Activated CD4-positive, alpha-beta T cell treated with anti-CD3 and anti-CD28 coated beads, Interleukin-2, amount 10 ng/mL, durations not matched to agents 7 days and 5 days (primary cell): ENCODE measurements at regions not wholly inside any gene's neighbourhood (a gene's known extent, or its start where the extent isn't known, plus 50 kb on each side); places are given as distances from the start of the nearest gene placed in this dataset.
"Not testable (repeated sequence)": the region's sequence is repeated elsewhere in the genome, so short reads cannot be mapped to it uniquely, and the experiment has no call there.

Experiments used
- CTCF ChIA-PET: fragments of 350-600 bp; sonication (Branson Sonifier 250); formaldehyde crosslinking; loops from one replicate; lab custom pipeline; 2021; ENCODE audit warnings: antibody characterized with exemption; lab: Charles Lee
- POLR2A ChIA-PET: fragments of 350-600 bp; sonication (Branson Sonifier 250); formaldehyde crosslinking; loops from one replicate; lab custom pipeline; 2021; ENCODE audit warnings: antibody characterized with exemption; lab: Charles Lee
- DNase-seq: peaks from one replicate; pipeline ENCODE4 v3.0.0-alpha.2; 2020
- H3K27ac Mint-ChIP-seq: one replicate; pipeline ENCODE4 v1.8.0; 2021; ENCODE audit warnings: mild to moderate bottlenecking, moderate library complexity, mixed read lengths
- H3K27me3 Mint-ChIP-seq: one replicate; pipeline ENCODE4 v1.8.0; 2021; ENCODE audit warnings: mixed read lengths
- H3K36me3 Mint-ChIP-seq: one replicate; pipeline ENCODE4 v1.8.0; 2021; ENCODE audit warnings: low read depth, mixed read lengths
- H3K4me1 Mint-ChIP-seq: one replicate; pipeline ENCODE4 v1.8.0; 2021; ENCODE audit warnings: mixed read lengths
- H3K4me3 Mint-ChIP-seq: one replicate; pipeline ENCODE4 v1.8.0; 2021; ENCODE audit warnings: mild to moderate bottlenecking, moderate library complexity, mixed read lengths
- H3K9me3 Mint-ChIP-seq: one replicate; pipeline ENCODE4 v1.8.0; 2021; ENCODE audit warnings: mixed read lengths

DNA sequence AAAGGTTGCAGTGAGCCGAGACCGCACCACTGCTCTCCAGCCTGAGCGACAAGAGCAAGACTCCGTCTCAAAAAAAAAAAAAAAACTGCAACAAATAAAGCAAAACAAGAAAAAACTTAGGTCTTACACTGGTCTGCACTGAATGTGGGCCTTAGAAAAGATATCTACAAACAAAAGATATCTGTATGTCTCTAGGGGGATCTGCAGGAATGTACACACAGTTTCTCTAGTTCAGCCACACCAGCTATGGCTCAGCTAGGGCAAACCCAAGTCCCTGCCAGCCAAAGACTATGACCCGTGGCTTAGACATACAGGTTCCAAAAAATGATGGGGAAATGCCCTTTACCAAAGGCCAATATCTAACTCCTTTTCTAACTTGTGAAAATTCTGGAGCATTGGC lies 202.4 kb upstream of the KAZN start:
- Mint-ChIP-seq H3K4me3 (no peak overlapping the region), H3K27me3 (peaks cover 4% of the 10 kb centered on the region), H3K4me1 (no peaks in the 10 kb centered on the region), H3K27ac (no peak overlapping the region), H3K36me3 (no peaks in the 10 kb centered on the region), H3K9me3 (no peaks in the 10 kb centered on the region)
- POLR2A ChIA-PET, result no interaction called here
- CTCF ChIA-PET, result no interaction called here
- DNase-seq, result no peak

DNA sequence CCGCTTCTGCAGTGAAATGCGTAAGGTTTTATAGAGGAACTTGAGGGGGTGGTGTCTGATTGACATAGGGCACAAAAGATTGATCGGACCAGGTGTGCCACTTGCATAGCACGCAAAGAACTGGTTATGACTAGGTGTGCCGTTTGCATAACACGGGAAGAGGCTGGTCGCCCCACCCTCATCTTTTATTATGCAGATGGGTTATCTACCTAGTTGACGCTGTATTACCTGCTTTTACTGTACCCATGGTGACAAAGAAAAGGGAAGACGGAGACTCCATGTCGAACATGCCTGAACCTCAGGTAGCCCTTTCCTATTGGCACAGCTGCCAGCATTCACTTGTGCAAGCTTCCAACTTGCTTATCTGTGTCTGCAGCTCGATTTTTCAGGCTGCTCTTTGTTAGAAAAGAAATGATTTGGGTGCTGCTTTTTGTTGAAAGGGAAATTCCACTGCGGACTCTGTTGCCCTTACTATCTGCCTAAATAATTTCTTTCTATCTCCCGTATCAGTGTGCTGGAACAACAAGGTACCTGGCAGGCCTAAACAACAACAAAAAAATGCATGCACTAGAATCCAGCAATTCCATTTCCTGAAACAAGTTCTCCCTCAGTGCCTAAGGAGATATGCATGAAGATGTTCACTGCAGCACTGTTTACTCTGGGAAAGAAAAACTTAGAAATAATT lies 194.4 kb upstream of the KAZN start:
- POLR2A ChIA-PET, result no interaction called here
- no peaks in the 10 kb centered on the region for H3K36me3 Mint-ChIP-seq
- H3K9me3 Mint-ChIP-seq, result no peaks in the 10 kb centered on the region
- no peak for DNase-seq
- H3K27me3 Mint-ChIP-seq, result peaks cover 4% of the 10 kb centered on the region
- CTCF ChIA-PET, result no interaction called here
- H3K27ac Mint-ChIP-seq, result no peak overlapping the region
- H3K4me1 Mint-ChIP-seq, result no peaks in the 10 kb centered on the region
- no peak overlapping the region for H3K4me3 Mint-ChIP-seq

DNA sequence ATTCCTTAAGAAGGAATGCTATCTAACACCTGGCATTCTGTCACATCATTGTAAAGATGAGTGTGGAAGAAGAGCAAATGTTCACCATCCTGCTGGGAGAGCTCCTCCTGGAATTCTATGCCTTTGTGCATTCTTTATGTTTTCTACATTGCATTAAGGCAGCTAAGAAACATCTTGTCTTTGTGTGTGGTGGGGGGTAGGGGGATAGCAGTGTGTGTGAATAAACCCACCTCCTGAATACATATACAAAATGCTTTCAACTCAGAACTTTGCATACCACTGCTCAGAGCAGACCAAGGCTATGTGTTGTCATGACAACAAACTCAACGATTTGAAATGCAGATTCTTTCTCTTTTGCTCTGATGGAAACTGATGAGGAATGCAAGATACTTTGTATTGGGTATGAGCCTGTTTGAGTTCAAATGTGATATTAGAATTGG lies 193.6 kb upstream of the KAZN start:
- no peak overlapping the region for H3K4me3 Mint-ChIP-seq
- POLR2A ChIA-PET, result no interaction called here
- H3K9me3 Mint-ChIP-seq, result no peaks in the 10 kb centered on the region
- no peak overlapping the region for H3K27ac Mint-ChIP-seq
- H3K36me3 Mint-ChIP-seq, result no peaks in the 10 kb centered on the region
- no peaks in the 10 kb centered on the region for H3K4me1 Mint-ChIP-seq
- DNase-seq, result no peak
- CTCF ChIA-PET, result no interaction called here
- H3K27me3 Mint-ChIP-seq, result peaks cover 4% of the 10 kb centered on the region

DNA sequence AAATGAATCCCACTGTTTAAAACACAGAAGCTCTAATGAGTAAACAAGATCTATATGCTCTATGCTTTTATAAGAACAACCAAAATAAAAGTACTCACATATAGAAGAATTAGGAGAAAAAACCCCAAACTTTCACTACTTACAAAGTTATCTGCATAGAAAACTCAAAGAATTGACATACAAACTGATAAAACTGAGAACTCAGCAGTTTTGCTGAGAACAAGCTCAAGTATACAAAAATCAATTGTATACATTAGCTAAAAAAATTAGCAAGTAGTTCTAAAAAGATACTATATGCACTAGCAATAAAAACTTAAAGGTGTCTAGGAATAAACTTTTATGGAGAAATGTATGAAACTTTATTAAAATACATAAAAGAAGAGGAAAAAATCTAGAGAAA lies 186.2 kb upstream of the KAZN start:
- H3K27ac Mint-ChIP-seq, result no peak overlapping the region
- H3K36me3 Mint-ChIP-seq, result no peaks in the 10 kb centered on the region
- no peak for DNase-seq
- no peak overlapping the region for H3K4me3 Mint-ChIP-seq
- no peaks in the 10 kb centered on the region for H3K27me3 Mint-ChIP-seq
- no peaks in the 10 kb centered on the region for H3K4me1 Mint-ChIP-seq
- POLR2A ChIA-PET, result no interaction called here
- no peaks in the 10 kb centered on the region for H3K9me3 Mint-ChIP-seq
- CTCF ChIA-PET, result no interaction called here

DNA sequence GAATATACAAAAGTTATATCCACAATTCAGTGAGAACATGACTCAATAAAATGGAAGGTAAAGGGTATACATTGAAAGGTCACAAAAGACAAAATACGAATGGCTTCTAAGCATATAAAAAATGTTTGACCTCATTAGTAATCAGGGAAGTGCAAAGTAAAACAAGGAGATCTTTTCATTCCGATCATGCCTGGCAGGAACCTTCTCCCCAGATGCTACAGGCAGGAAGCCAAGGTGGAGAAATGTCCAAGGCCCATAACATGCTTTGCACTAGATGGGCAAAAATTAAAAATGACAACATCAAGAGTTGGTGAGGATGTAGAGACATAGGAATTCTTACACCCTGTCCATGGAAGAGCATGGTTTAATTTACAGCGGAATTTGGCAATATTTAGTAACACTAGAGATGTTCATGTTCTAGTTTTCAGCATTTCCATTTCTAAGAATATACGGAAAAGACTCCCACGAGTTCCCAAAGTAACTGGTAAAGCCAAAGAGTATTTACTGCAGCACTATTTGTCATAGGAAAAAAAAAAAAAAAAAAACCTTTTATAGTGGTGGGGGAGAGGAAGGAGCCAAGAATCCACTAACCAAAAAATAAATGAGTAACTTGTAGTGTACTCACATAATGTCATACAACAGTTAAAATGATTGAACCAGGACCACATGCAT lies 184.5 kb upstream of the KAZN start:
- ChIA-PET POLR2A (no interaction called here), CTCF (no interaction called here)
- H3K36me3 Mint-ChIP-seq, result no peaks in the 10 kb centered on the region
- H3K27me3 Mint-ChIP-seq, result no peaks in the 10 kb centered on the region
- no peak overlapping the region for H3K4me3 Mint-ChIP-seq
- no peaks in the 10 kb centered on the region for H3K4me1 Mint-ChIP-seq
- DNase-seq, result no peak
- H3K9me3 Mint-ChIP-seq, result no peaks in the 10 kb centered on the region
- no peak overlapping the region for H3K27ac Mint-ChIP-seq

DNA sequence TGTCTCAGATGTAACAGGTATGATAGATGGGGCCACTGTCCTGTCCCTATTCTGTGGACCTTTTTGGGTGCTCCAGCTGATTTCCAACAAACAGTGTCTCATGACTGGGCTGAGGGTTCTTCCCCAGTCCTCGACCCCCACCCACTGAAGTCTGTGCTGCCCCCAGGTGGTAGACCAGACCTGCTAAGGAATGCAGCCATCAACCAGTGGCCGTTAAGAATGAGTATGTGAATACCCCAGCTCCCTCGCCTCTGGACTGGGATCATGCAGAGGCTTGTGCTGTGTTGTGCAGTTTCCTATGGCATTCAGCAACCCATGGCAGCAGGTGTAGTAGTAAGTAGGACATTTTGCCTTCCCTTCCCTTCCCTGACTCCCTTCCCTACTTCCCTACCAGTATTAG lies 183.1 kb upstream of the KAZN start:
- ChIA-PET POLR2A (no interaction called here), CTCF (no interaction called here)
- no peak overlapping the region for H3K27ac Mint-ChIP-seq
- H3K36me3 Mint-ChIP-seq, result no peaks in the 10 kb centered on the region
- H3K4me3 Mint-ChIP-seq, result no peak overlapping the region
- no peaks in the 10 kb centered on the region for H3K9me3 Mint-ChIP-seq
- no peaks in the 10 kb centered on the region for H3K27me3 Mint-ChIP-seq
- no peaks in the 10 kb centered on the region for H3K4me1 Mint-ChIP-seq
- no peak for DNase-seq

DNA sequence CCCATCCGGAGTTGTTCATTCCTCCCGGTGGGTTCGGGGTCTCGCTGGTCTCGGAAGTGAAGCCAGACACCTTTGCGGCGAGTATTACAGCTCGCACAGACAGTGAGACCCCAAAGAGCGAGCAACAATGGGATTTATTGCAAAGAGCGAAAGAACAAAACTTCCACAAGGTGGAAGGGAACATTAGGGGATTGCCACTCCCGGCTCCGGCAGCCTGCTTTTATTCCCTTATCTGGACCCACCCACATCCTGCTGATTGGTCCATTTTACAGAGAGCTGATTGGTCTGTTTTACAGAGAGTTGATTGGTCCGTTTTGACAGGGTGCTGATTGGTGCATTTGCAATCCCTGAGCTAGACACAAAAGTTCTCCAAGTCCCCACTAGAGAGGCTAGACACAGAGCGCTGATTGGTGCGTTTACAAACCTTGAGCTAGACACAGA lies 178.7 kb upstream of the KAZN start:
- DNase-seq, H3K4me3 Mint-ChIP-seq, H3K4me1 Mint-ChIP-seq, CTCF ChIA-PET, H3K27me3 Mint-ChIP-seq, H3K36me3 Mint-ChIP-seq, POLR2A ChIA-PET, H3K27ac Mint-ChIP-seq, H3K9me3 Mint-ChIP-seq: not testable (repeated sequence)

DNA sequence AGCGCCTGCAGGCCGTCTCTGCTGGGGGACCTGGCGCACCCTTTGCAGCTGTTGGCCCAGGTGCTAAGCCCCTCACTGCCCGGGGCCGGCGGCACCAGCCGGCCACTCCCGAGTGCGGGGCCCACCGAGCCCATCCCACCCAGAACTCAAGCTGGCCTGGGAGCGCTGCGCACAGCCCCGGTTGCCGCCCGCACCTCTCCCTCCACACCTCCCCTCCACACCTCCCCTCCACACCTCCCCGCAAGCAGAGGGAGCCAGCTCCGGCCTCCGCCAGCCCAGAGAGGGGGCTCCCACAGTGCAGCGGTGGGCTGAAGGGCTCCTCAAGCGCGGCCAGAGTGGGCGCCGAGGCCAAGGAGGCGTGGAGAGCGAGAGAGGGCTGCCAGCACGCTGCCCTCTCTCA lies 177.8 kb upstream of the KAZN start:
- DNase-seq, result no peak
- no peaks in the 10 kb centered on the region for H3K36me3 Mint-ChIP-seq
- no peak overlapping the region for H3K27ac Mint-ChIP-seq
- no peaks in the 10 kb centered on the region for H3K27me3 Mint-ChIP-seq
- CTCF ChIA-PET, result no interaction called here
- no peaks in the 10 kb centered on the region for H3K9me3 Mint-ChIP-seq
- H3K4me1 Mint-ChIP-seq, result no peaks in the 10 kb centered on the region
- H3K4me3 Mint-ChIP-seq, result no peak overlapping the region
- POLR2A ChIA-PET, result no interaction called here

DNA sequence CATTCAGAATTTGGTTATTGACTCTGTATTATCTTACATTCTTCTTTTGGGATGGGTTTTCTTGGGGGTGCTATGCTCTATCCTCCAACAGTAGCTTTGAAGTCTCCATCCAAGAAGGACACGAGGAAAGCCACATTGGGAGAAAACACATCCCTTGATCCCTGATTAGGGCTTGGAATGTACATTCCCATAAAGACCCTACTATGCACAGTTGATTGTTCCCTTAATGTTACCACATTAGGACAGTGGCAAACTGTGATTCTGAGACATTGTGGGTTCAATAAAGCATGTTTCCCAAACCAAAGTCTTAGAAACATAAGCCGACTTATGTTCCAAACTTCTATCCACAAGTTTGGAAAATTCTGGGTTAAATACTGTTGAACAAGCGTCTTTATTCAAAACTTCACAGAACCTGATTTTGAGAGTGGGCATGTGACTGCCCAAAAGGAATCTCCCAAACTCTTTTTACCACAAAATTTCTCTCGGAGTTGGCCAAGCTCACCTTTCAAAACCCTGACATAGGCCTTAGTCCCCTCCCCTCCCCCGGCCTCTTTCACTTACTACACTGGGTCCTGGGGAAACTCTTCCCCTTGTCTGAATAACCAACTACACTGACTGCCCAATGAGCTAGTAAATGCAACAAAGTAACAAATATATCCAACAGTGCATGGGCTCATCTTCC lies 177.0 kb upstream of the KAZN start:
- Mint-ChIP-seq H3K27ac (no peak overlapping the region), H3K4me3 (no peak overlapping the region), H3K4me1 (no peaks in the 10 kb centered on the region), H3K9me3 (no peaks in the 10 kb centered on the region), H3K27me3 (no peaks in the 10 kb centered on the region), H3K36me3 (no peaks in the 10 kb centered on the region)
- ChIA-PET CTCF (no interaction called here), POLR2A (no interaction called here)
- no peak for DNase-seq

DNA sequence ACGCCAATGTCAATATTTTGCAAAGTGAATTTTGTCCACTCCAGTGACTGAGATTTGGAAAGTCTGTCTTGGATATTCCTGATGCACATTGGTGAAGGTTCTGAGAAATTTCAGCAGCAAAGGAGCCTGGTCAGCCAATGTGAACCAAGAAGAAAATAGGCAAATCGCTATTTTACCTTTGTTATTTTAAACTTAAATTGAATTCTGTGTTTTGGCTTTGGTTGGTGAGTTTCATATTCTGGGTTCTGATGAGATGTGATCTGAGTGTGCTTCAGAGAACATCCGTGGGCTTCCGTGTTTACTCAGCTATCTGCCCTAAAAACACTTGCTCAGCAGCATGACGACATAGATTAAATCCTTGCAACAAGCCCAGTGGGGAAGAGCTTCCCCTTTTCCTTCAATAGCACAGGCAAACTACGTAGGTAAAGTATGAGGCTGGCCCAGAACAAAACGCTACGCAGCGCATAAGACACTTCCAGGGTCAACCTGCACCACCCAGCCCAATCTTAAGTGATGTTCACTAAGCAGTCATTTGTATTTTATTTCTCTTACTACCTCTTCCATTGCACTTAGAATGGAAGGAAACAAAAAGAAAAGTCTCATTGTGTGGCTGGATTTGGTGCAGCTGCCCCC lies 176.4 kb upstream of the KAZN start:
- ChIA-PET POLR2A (no interaction called here), CTCF (no interaction called here)

DNA sequence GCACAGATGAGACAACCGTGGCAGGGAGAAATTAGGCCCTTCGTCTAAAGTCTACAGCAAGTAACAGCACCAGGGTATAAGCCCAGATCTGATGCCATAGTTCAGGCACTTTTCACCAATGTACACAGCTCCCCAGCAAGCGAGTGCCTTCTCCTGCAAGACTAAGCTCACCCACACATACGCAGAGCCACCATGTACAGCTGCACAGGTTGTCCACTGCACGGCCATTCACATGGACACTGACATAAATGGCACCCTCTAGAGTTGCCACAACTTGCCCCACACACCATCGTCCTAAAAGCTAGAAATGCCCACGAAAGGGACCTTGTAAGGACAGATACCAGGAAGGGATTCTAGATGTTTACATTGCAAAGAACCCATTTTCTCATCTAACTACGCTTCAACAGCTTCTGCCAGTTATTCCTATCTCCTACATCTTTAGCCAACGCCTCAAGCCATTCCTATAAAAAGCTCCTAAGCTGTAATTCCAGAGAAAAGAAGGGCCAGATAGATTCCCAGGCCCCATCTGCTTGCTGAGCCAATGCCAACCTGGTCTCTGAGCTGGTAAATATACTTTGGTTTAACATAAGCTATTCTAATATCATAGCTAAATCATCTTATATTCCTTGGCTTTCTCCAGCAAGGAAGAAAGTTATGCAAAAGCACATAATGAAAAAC lies 174.0 kb upstream of the KAZN start:
- no peaks in the 10 kb centered on the region for H3K9me3 Mint-ChIP-seq
- no peaks in the 10 kb centered on the region for H3K4me1 Mint-ChIP-seq
- POLR2A ChIA-PET, result no interaction called here
- H3K36me3 Mint-ChIP-seq, result no peaks in the 10 kb centered on the region
- DNase-seq, result no peak
- H3K4me3 Mint-ChIP-seq, result no peak overlapping the region
- no peaks in the 10 kb centered on the region for H3K27me3 Mint-ChIP-seq
- CTCF ChIA-PET, result no interaction called here
- no peak overlapping the region for H3K27ac Mint-ChIP-seq

More for the DNA sequence above, 176.4 kb upstream of the KAZN start:
- no peaks in the 10 kb centered on the region for H3K27me3 Mint-ChIP-seq
- no peak overlapping the region for H3K27ac Mint-ChIP-seq
- H3K4me3 Mint-ChIP-seq, result no peak overlapping the region
- no peaks in the 10 kb centered on the region for H3K4me1 Mint-ChIP-seq
- H3K9me3 Mint-ChIP-seq, result no peaks in the 10 kb centered on the region
- no peaks in the 10 kb centered on the region for H3K36me3 Mint-ChIP-seq
- no peak for DNase-seq

DNA sequence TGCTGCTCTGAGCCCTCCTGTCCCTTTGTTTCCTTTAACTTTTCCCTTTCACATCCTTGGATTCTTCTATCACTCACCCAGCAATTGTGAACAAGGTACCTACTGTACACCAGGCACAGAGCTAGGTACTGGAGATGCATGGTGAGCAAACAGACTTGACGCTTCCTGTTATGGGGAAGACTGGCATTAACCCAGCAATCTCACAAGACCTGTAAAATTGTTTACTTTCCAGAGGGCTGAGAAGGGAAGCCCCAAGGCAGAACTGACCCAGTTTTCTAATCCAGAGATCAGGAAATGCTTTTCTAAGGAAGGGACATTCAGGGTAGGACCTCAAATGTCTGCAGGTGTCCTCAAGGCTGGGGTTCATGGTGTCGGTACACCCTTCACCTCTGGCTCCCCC lies 171.6 kb upstream of the KAZN start:
- Mint-ChIP-seq H3K9me3 (peaks cover 2% of the 10 kb centered on the region), H3K27ac (no peak overlapping the region), H3K36me3 (no peaks in the 10 kb centered on the region), H3K4me1 (no peaks in the 10 kb centered on the region), H3K4me3 (no peak overlapping the region), H3K27me3 (no peaks in the 10 kb centered on the region)
- DNase-seq, result no peak
- ChIA-PET POLR2A (no interaction called here), CTCF (no interaction called here)

DNA sequence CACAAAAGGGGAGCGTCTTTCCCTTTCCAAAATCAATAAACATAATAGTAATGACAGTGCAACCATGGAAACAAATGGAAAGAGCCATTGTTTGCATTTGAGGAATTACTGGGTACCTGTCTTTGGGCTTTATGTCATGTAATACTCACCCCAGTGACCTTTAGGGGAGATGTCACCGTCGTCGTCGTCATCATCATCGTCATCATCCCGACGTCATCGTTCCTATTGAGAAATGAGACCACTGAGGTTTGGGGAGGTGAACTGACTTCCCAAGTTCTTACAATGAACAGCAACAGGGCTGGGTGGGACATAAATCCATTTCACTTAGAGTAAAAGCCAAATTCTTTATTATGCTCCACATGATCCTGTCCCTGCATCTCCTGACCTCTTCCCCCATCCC lies 168.9 kb upstream of the KAZN start:
- Mint-ChIP-seq H3K9me3 (peaks cover 2% of the 10 kb centered on the region), H3K27me3 (no peaks in the 10 kb centered on the region), H3K4me3 (no peak overlapping the region), H3K36me3 (no peaks in the 10 kb centered on the region), H3K27ac (no peak overlapping the region), H3K4me1 (no peaks in the 10 kb centered on the region)
- ChIA-PET CTCF (no interaction called here), POLR2A (no interaction called here)
- DNase-seq, result no peak
